Loucy (cell line): ENCODE measurements at regions not wholly inside any gene's neighbourhood (a gene's known extent, or its start where the extent isn't known, plus 50 kb on each side); places are given as distances from the start of the nearest gene placed in this dataset.

Source experiments
- H2AFZ ChIP-seq: fragments of 200-600 bp; sonication (generic); 2 replicates; pipeline ENCODE4 v1.6.0; 2016; ENCODE audit warnings: antibody characterized with exemption, mild to moderate bottlenecking, low read length, moderate library complexity
- H3F3A ChIP-seq: fragments of 200-600 bp; 2 replicates; pipeline ENCODE4 v1.6.0; 2016; ENCODE audit warnings: antibody characterized with exemption, low read depth, mild to moderate bottlenecking
- H3K27me3 ChIP-seq: fragments of 200-600 bp; sonication (generic); 2 replicates; pipeline ENCODE4 v1.6.1; 2014; ENCODE audit warnings: low read length, mild to moderate bottlenecking; ENCODE audit not compliant: insufficient read depth, poor library complexity, severe bottlenecking
- H3K36me3 ChIP-seq: fragments of 200-600 bp; sonication (generic); 2 replicates; pipeline ENCODE4 v1.6.1; 2016; ENCODE audit warnings: low read length; ENCODE audit not compliant: insufficient read depth
- H3K4me1 ChIP-seq: fragments of 200-600 bp; sonication (generic); 2 replicates; pipeline ENCODE4 v1.5.1; 2014; ENCODE audit warnings: low read length, mild to moderate bottlenecking; ENCODE audit not compliant: insufficient read depth, poor library complexity, severe bottlenecking
- H3K4me2 ChIP-seq: fragments of 200-600 bp; sonication (generic); 2 replicates; pipeline ENCODE4 v1.6.0; 2014; ENCODE audit warnings: antibody characterized with exemption, low read length, low read depth, mild to moderate bottlenecking; ENCODE audit not compliant: poor library complexity, severe bottlenecking
- H3K4me3 ChIP-seq: fragments of 200-600 bp; sonication (generic); 2 replicates; pipeline ENCODE4 v1.5.1; 2014; ENCODE audit warnings: low read length, mild to moderate bottlenecking, mixed read lengths; ENCODE audit not compliant: poor library complexity, severe bottlenecking
- H3K79me2 ChIP-seq: fragments of 200-600 bp; sonication (generic); 2 replicates; pipeline ENCODE4 v1.6.1; 2014; ENCODE audit warnings: low read length; ENCODE audit not compliant: insufficient read depth
- H3K9ac ChIP-seq: fragments of 200-600 bp; sonication (generic); 2 replicates; pipeline ENCODE4 v1.6.0; 2014; ENCODE audit warnings: mild to moderate bottlenecking, low read depth, low read length, moderate library complexity; ENCODE audit not compliant: poor library complexity, severe bottlenecking
- H3K9me2 ChIP-seq: fragments of 200-600 bp; sonication (generic); replicated peaks from 2 replicates; pipeline ENCODE4 v1.6.1; 2016; ENCODE audit warnings: low read depth, low read length, mixed read lengths
- H3K9me3 ChIP-seq: fragments of 200-600 bp; sonication (generic); 2 replicates; pipeline ENCODE4 v1.6.1; 2014; ENCODE audit warnings: mild to moderate bottlenecking, antibody characterized with exemption, low read length, low read depth; ENCODE audit not compliant: insufficient read depth
- H4K20me1 ChIP-seq: fragments of 200-600 bp; sonication (generic); 2 replicates; pipeline ENCODE4 v1.6.0; 2014; ENCODE audit warnings: antibody characterized with exemption, low read length, mild to moderate bottlenecking; ENCODE audit not compliant: insufficient read depth, poor library complexity, severe bottlenecking
- CTCF ChIP-seq: fragments of 200-600 bp; sonication (generic); conservative IDR thresholded peaks from 2 replicates; pipeline ENCODE4 v1.5.1; 2014; ENCODE audit warnings: mild to moderate bottlenecking, antibody characterized with exemption, low read length
- EZH2phosphoT487 ChIP-seq: fragments of 200-600 bp; IDR thresholded peaks from 2 replicates; pipeline ENCODE4 v1.6.1; 2018; ENCODE audit warnings: antibody characterized with exemption, mild to moderate bottlenecking, moderate library complexity, borderline replicate concordance

GRCh38 chrX:125742811-125743210 lies 423.1 kb downstream of the TEX13C start:
- Histone ChIP-seq H3F3A (no peaks in the 10 kb centered on the region), H3K4me2 (no peak overlapping the region), H3K9me2 (no peaks in the 10 kb centered on the region), H3K79me2 (no peaks in the 10 kb centered on the region), H2AFZ (no peak overlapping the region), H3K9ac (no peak overlapping the region), H4K20me1 (no peaks in the 10 kb centered on the region), H3K36me3 (no peaks in the 10 kb centered on the region), H3K9me3 (no peaks in the 10 kb centered on the region), H3K4me3 (no peak overlapping the region), H3K4me1 (no peaks in the 10 kb centered on the region), H3K27me3 (no peaks in the 10 kb centered on the region)
- no peak for TF ChIP-seq CTCF
- no peak for TF ChIP-seq EZH2phosphoT487

GRCh38 chrX:125744914-125745313 lies 421.2 kb downstream of the DCAF12L2 start:
- Histone ChIP-seq H3F3A (no peaks in the 10 kb centered on the region), H3K4me3 (no peak overlapping the region), H3K27me3 (no peaks in the 10 kb centered on the region), H4K20me1 (no peaks in the 10 kb centered on the region), H3K4me2 (no peak overlapping the region), H3K36me3 (no peaks in the 10 kb centered on the region), H2AFZ (no peak overlapping the region), H3K9me2 (no peaks in the 10 kb centered on the region), H3K9ac (no peak overlapping the region), H3K4me1 (no peaks in the 10 kb centered on the region), H3K9me3 (no peaks in the 10 kb centered on the region), H3K79me2 (no peaks in the 10 kb centered on the region)
- TF ChIP-seq EZH2phosphoT487 (no peak), CTCF (no peak)

DNA sequence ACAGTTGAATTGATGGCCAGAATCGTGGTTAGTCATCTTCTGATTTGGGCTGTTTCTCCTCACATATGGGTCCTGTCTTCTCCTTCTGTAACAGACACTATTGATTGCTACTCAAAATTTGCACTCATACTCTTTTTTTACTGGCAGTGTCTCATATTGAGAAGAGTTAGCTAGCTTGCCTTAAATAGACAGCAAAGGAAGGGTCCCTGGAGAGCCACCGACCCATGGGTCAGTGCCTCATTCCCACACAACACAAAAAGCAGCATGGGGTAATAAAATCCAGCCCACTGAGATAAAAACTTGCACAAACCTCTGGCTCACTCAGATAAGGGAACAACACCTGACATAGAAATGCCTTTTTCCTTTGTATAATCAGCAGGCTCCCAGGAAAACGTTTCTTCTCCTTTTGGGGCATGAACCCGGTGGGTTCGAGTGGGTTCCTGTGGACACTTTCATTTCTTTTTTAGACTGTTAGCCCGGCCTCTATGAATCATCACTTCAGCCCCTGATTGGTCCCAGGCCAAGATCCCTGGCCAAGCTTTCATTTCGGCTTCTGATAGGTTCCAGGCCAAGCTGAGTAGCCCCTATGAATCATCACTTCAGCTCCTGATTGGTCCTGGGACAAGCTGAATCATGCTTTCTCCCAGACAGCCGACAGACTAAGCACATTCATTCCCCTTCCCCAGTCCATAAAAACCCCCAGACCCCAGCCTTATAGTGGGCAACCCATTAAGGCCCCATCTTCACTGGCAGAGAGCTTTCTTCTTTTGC lies 408.1 kb downstream of the DCAF12L2 start:
- Histone ChIP-seq H3K9me2 (no peaks in the 10 kb centered on the region), H3K9me3 (no peaks in the 10 kb centered on the region), H3K4me1 (no peaks in the 10 kb centered on the region), H3F3A (no peaks in the 10 kb centered on the region), H3K36me3 (no peaks in the 10 kb centered on the region), H3K27me3 (no peaks in the 10 kb centered on the region), H2AFZ (no peak overlapping the region), H3K4me3 (no peak overlapping the region), H3K79me2 (no peaks in the 10 kb centered on the region), H3K4me2 (no peak overlapping the region), H4K20me1 (no peaks in the 10 kb centered on the region), H3K9ac (no peak overlapping the region)
- TF ChIP-seq EZH2phosphoT487 (no peak), CTCF (no peak)
